KOPT-K1 (cell line): ENCODE measurements at regions not wholly inside any gene's neighbourhood (a gene's known extent, or its start where the extent isn't known, plus 50 kb on each side); places are given as distances from the start of the nearest gene placed in this dataset.
A peak's percentile ranks its signal among the peaks of the same experiment; 100 is the strongest.
"Not testable (repeated sequence)": the region's sequence is repeated elsewhere in the genome, so short reads cannot be mapped to it uniquely, and the experiment has no call there.

ENCODE experiments used
- H3K27ac ChIP-seq: fragments of 200-600 bp; sonication (generic); 2 replicates; pipeline ENCODE4 v1.5.1; 2016; ENCODE audit warnings: antibody characterized with exemption, mild to moderate bottlenecking, low read depth, low read length; ENCODE audit not compliant: poor library complexity, severe bottlenecking
- H3K36me3 ChIP-seq: fragments of 200-600 bp; sonication (generic); 2 replicates; pipeline ENCODE4 v1.5.1; 2017; ENCODE audit warnings: antibody characterized with exemption, mild to moderate bottlenecking, low read length, moderate library complexity; ENCODE audit not compliant: insufficient read depth
- H3K9me3 ChIP-seq: fragments of 200-600 bp; sonication (generic); 2 replicates; pipeline ENCODE4 v1.5.1; 2017; ENCODE audit warnings: antibody characterized with exemption, low read length, mild to moderate bottlenecking; ENCODE audit not compliant: insufficient read depth, poor library complexity, severe bottlenecking

DNA sequence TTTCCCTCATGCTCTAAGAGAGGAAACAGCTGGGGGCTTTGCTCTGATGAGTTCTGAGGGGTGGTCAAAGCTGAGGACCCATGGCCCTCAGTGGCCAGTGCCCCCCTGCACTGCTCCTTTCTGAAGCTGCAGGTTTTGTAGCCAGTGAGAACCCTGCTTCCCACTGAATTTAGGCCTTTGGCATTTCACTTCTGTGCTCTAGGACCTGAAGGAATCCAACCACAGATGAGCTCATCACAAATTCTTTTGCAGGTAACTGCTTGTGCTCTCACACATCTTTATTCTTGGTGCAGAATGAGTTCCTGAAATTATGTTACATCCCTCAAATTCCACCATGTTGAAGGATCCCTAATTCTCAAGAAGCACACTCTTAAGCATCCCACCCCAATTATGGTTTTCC lies 248.7 kb upstream of the IRF2BP2 start:
- no peaks in the 10 kb centered on the region for H3K36me3 ChIP-seq
- H3K9me3 ChIP-seq, result no peaks in the 10 kb centered on the region
- no peak overlapping the region for H3K27ac ChIP-seq

GRCh38 chr1:234856845-234857245 lies 246.9 kb upstream of the IRF2BP2 start:
- Histone ChIP-seq H3K27ac (no peak overlapping the region), H3K36me3 (no peaks in the 10 kb centered on the region), H3K9me3 (no peaks in the 10 kb centered on the region)

DNA sequence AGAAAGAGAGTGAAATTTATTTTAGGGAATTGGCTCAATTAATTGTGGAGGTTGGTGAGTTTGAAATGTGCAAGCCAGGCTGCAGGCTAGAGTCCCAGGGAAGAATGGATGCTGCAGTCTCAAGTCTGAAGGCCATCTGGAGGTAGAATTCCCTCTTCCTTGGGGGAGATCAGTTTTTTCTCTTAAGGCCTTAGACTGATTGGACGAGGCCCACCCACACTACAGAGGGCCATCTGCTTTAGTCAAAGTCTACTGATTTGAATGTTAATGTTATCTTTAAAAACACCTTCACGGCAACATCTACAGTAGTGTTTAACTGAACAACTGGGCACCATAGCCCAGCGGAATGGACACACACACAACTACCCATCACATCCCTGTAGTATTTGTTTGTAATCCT lies 245.9 kb upstream of the IRF2BP2 start:
- no peaks in the 10 kb centered on the region for H3K36me3 ChIP-seq
- H3K27ac ChIP-seq, result no peak overlapping the region
- no peaks in the 10 kb centered on the region for H3K9me3 ChIP-seq

DNA sequence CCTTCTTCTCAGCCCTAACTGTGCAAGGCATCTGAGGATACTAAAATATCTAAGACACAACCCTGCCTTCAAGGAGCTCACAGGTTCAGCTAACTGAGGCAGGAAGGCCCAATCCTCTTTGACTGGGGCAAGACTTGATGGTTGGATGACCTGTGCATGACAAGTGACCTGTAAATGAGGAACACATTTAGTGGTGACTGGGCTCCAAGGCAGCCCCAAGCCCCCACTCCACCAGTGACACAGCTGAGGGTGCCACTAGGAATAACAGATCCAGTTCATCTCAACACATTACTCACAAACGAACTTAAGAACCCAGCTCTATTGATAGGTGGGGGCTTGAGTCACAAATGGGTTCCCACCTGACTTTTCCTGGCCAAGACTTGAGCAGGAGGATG lies 244.7 kb upstream of the IRF2BP2 start:
- Histone ChIP-seq H3K27ac (no peak overlapping the region), H3K9me3 (no peaks in the 10 kb centered on the region), H3K36me3 (no peaks in the 10 kb centered on the region)

GRCh38 chr1:234853906-234854644 lies 244.1 kb upstream of the IRF2BP2 start:
- Histone ChIP-seq H3K9me3 (no peaks in the 10 kb centered on the region), H3K36me3 (no peaks in the 10 kb centered on the region), H3K27ac (no peak overlapping the region)

GRCh38 chr1:234852659-234853058 lies 242.7 kb upstream of the IRF2BP2 start:
- Histone ChIP-seq H3K27ac (no peak overlapping the region), H3K36me3 (no peaks in the 10 kb centered on the region), H3K9me3 (no peaks in the 10 kb centered on the region)

DNA sequence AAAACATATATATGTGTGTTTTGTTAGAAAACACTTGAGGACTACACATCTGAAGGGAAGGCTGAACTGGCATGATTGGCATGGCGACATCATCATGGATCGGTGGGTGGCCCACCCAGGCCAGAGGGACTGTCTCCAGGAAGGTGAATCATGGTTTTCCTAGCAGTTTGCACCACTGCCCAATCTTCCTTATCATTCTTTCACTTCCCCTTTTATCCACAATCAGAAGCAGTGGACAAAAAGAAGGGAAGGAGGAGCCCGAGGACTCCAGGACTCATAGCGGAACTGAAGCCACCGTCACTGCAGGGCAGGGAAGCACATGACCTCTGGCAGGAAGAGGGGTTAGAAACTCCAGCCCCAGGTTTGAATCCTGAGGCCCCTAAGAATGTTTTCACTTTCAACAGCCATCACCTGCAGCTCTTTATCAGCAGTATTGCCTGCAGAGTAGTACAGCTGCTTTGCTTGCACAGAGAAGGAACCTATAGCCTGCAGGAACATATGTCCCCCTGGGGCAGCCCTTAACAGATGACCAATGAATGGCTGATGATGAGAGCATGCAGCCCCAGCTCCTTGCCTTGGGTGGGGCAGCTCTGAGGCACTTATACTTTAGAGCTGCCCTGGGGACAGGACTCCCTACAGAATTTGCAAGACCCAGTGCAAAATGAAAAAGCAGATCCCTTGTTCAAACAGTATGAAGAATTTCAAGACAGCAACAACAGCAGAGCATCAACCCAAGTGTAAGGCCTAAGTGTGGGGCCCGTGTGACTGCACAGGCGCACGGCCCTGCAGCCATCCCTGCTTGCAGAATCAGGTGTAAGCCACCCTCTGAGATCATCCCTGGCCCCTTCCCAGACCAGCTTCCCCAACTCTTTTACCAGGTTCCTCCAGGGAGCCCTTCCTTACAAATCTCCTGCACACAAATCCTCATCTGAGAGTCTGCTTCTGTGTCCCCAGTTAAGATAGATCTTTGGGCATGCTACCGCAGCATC lies 241.8 kb upstream of the IRF2BP2 start:
- Histone ChIP-seq H3K27ac (peak overlapping the region; percentile 30), H3K36me3 (no peaks in the 10 kb centered on the region)

DNA sequence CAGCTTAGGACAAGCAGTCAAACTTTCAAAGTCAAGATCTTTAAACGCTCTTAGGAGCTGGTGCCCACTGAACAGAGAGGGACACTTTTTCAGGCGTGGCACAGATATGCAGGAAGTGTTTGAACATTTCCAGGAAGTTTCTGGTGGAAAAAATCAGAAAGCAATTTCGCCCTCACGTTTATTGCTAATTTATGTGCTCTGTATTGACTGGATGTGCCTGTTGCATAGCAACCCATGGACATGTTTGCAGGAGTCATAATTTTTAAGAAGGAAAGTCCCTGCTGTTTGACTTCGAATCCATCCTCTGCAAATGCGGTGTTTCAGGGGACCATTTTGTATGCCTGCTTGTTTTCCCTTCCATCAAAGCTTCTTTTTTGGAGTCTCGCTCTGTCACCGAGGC lies 239.9 kb upstream of the IRF2BP2 start:
- no peak overlapping the region for H3K27ac ChIP-seq
- no peaks in the 10 kb centered on the region for H3K9me3 ChIP-seq
- H3K36me3 ChIP-seq, result no peaks in the 10 kb centered on the region

More for the DNA sequence above, 241.8 kb upstream of the IRF2BP2 start:
- H3K9me3 ChIP-seq, result no peaks in the 10 kb centered on the region

- H3K9me3 ChIP-seq, result no peaks in the 10 kb centered on the region
- no peak overlapping the region for H3K27ac ChIP-seq
- no peaks in the 10 kb centered on the region for H3K36me3 ChIP-seq
Measured at GRCh38 chr1:234848972-234849649, 239.1 kb upstream of the IRF2BP2 start.

- H3K36me3 ChIP-seq, H3K9me3 ChIP-seq, H3K27ac ChIP-seq: not testable (repeated sequence)
Measured at GRCh38 chr1:234846813-234847212, 236.8 kb upstream of the IRF2BP2 start.

DNA sequence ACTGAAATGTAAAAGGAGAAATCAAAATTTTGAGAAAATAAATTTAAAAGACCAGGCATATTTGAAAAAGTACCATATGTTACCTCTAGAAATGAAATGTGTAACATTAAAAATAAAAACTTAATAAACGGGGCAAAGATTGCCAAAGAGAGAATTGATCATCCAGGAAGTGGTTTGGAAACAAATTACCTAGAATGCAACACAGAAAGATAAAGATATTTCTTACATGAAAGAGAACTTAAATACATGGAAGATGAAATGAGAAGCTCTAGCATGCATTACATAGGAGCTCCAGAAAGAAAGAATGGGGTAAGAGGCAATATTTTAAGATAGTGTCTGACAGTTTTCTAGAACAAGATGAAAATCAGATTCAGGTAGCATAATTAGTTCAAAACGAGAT lies 235.9 kb upstream of the IRF2BP2 start:
- no peaks in the 10 kb centered on the region for H3K9me3 ChIP-seq
- no peaks in the 10 kb centered on the region for H3K36me3 ChIP-seq
- no peak overlapping the region for H3K27ac ChIP-seq

DNA sequence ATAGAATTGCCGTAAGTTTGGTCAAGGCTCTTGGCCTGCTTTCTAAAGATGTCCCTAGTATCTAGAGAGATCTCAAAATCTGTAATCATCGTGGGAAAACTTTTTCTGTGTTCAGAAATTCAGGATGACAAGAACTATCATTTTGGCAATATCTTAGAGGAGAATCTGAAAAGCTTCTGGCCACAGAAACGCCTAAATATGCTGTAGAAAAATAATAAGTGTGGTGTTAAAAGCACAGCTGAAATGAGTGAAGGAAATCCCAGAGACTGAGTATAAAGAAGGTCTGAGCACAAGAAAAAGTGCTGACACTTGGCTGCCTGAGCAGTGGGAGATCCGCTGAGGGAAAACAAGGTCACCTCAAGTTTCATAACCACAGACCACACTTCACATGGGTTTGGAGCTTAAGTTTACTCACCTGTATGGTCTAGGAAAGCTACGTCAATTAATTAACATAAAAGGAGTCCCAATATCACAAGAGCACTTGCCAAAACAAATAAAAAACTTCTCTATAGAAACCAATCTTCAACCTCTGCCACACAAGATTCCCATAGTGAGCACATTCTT lies 235.2 kb upstream of the IRF2BP2 start:
- peak overlapping the region; percentile 70 for H3K27ac ChIP-seq
- H3K36me3 ChIP-seq, result no peaks in the 10 kb centered on the region
- H3K9me3 ChIP-seq, result no peaks in the 10 kb centered on the region

DNA sequence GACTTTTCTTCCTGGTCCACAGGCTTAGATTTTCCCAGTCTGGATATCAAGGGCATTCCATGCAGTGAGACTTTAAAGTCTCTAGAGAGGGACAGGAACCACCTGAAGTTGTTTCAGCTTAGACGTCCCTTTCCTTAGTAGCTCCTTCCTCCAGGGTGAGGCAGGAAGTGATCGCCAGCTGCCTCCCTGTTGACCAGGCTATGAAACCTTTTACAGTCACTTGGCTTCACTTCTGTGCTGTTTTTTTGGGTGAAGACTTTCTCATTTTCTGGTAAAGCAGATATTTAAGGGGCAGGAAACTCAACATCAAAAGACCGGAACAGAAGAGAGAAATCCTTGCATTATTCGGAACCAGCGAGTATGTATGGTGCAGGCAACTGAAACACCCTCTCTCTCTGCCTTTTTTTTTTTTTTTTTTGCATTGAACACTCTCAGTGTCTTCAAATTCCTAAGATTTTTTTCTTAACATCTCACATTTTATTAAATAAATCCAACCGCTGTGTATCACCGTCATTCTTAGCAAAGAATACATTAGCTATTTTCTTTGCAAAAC lies 234.6 kb upstream of the IRF2BP2 start:
- H3K27ac ChIP-seq, result peak overlapping the region; percentile 70
- H3K36me3 ChIP-seq, result no peaks in the 10 kb centered on the region
- no peaks in the 10 kb centered on the region for H3K9me3 ChIP-seq

DNA sequence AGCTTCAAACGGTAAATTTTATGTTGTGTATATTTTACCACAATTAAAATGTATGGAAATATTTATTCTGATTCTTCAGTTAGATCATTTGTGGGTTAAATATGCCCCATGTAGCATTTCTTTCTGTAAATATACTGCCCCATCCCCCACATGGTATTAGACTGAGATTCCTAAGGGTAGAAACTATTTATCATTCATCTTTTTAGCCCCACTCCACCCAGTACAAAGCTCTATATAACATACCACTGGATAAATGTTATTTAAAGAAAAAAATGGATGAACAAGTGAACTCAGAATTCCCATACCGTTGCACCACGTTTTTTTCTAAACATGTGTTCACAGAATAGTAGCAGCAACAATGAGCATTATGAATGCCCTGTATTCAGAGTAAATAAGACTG lies 234.0 kb upstream of the IRF2BP2 start:
- Histone ChIP-seq H3K9me3 (no peaks in the 10 kb centered on the region), H3K36me3 (no peaks in the 10 kb centered on the region), H3K27ac (peak overlapping the region; percentile 70)
